Neutrophil (primary cell): ENCODE measurements at regions not wholly inside any gene's neighbourhood (a gene's known extent, or its start where the extent isn't known, plus 50 kb on each side); places are given as distances from the start of the nearest gene placed in this dataset.

Experiments used
- H3K27ac ChIP-seq: fragments of 200-600 bp; sonication (generic); 2 replicates; pipeline ENCODE4 v1.5.1; 2016; ENCODE audit warnings: mild to moderate bottlenecking, moderate library complexity
- H3K27me3 ChIP-seq: fragments of 200-600 bp; sonication (generic); 2 replicates; pipeline ENCODE4 v1.6.0; 2016; ENCODE audit warnings: mild to moderate bottlenecking
- H3K36me3 ChIP-seq: fragments of 200-600 bp; sonication (generic); 2 replicates; pipeline ENCODE4 v1.5.1; 2017
- H3K4me1 ChIP-seq, 2 experiments: fragments of 200-600 bp in 1 of 2; sonication (generic) in 1 of 2; 1 replicate in 1 of 2; 2 replicates in 1 of 2; pipeline versions ENCODE4 v1.5.1 to v1.6.1; 2013 to 2016; ENCODE audit warnings: low read depth in 1 of 2, low read length in 1 of 2, mild to moderate bottlenecking in 1 of 2, moderate library complexity in 1 of 2; ENCODE audit not compliant: control insufficient read depth in 1 of 2, insufficient read depth in 1 of 2
- H3K4me3 ChIP-seq, 2 experiments: fragments of 200-600 bp in 1 of 2; sonication (generic) in 1 of 2; 1 replicate in 1 of 2; 2 replicates in 1 of 2; pipeline ENCODE4 v1.5.1; 2013 to 2016; ENCODE audit warnings: low read depth in 1 of 2, low read length in 1 of 2, mild to moderate bottlenecking in 1 of 2, moderate library complexity in 1 of 2
- H3K9me3 ChIP-seq: fragments of 200-600 bp; sonication (generic); 2 replicates; pipeline ENCODE4 v1.5.1; 2016
- TF ChIP-seq, protein P1 (sequence below): fragments of 200-600 bp; sonication (generic); IDR thresholded peaks from 2 replicates; pipeline ENCODE4 v1.5.1; 2016; ENCODE audit warnings: antibody characterized with exemption

DNA sequence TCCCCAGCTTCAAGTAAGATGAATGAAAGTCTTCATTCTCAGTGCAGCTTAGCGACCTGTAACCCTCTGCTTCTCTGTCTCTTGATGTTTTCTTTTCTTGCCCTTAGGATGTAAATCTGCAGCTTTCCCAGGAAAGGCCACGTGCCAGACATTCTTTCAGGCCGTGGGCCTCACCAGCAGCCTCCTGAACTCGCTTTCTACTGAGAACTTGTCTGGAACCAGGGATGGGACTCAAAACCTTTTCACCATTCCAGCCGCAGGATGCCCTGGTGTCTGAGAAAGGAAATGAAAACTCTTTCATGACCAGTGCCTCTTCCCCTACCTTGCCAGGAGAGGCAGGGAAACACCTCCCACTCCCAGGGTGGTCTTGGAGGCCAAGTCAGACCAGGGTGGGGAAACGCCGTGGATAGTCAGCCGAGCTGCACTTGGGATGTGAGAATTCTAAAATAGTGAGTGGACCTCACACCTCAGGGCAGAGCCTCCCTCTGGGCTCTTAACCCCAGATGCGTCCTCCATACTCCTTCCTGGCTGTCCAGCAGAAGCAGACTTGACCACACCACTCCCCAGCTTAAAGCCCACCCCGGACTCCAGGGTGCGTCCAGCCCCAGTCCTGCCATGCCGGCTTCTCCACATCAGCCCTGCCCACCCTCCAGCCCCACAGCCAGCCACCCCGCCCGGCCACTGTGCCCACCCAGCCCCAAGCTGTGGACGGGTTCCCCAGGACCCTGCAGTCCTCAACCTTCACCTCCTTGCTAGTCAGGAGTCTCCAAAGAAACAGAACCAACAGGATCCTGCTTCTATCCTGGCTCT, 115.5 kb downstream of the TWIST2 start:
- Histone ChIP-seq H3K27me3 (peaks cover 3% of the 10 kb centered on the region), H3K4me1 (no peaks in the 10 kb centered on the region), H3K36me3 (no peaks in the 10 kb centered on the region), H3K27ac (no peak overlapping the region), H3K9me3 (no peaks in the 10 kb centered on the region), H3K4me3 (no peak overlapping the region)
- TF ChIP-seq, protein P1, sequence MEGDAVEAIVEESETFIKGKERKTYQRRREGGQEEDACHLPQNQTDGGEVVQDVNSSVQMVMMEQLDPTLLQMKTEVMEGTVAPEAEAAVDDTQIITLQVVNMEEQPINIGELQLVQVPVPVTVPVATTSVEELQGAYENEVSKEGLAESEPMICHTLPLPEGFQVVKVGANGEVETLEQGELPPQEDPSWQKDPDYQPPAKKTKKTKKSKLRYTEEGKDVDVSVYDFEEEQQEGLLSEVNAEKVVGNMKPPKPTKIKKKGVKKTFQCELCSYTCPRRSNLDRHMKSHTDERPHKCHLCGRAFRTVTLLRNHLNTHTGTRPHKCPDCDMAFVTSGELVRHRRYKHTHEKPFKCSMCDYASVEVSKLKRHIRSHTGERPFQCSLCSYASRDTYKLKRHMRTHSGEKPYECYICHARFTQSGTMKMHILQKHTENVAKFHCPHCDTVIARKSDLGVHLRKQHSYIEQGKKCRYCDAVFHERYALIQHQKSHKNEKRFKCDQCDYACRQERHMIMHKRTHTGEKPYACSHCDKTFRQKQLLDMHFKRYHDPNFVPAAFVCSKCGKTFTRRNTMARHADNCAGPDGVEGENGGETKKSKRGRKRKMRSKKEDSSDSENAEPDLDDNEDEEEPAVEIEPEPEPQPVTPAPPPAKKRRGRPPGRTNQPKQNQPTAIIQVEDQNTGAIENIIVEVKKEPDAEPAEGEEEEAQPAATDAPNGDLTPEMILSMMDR, result no peak

DNA sequence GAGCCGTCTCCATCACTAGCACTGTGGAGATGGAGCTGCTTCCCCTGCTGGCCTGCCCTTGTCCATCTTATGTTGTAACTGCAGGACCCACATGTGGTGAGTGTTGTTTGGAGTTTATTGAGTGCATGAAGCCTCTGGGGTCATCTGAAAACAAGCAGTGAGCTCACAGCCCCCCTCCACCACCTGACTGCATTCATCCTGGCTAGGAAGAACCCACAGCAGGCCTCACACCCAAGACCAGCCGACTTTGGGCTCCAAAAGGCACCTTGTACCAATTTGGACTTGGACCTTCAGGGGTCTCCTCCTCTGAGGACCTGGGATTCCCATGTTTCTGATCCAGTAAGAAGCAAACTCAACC, 116.1 kb downstream of the TWIST2 start:
- no peak overlapping the region for H3K4me3 ChIP-seq
- no peaks in the 10 kb centered on the region for H3K27me3 ChIP-seq
- no peak overlapping the region for H3K27ac ChIP-seq
- TF ChIP-seq, protein P1, result no peak
- no peaks in the 10 kb centered on the region for H3K4me1 ChIP-seq
- no peaks in the 10 kb centered on the region for H3K36me3 ChIP-seq
- H3K9me3 ChIP-seq, result no peaks in the 10 kb centered on the region

DNA sequence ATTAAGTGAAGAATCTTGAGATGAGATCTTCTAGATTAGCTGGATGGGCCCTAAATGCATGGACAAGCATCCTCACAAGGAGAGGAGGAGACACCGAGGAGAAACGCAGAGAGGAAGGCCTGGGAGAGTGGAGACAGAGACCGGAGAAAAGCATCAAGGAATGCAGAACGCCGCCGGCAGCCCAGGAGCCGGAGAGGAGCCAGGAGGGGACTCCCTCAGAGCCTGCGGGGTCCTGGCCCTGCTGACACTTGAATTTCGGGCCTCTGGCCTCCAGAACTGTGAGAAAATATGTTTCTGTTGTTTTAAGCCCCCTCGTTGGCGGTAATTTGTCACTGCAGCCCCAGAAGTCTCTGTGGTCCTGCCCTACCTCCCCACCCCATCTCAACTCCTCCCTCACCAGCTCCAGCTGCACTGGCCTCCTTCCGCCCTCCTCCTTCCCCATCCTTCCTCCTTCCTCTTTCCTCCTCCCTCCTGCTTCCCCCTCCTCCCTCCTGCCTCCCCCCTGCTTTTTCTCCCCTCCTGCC, 116.7 kb downstream of the TWIST2 start:
- TF ChIP-seq, protein P1, result no peak
- H3K9me3 ChIP-seq, result no peaks in the 10 kb centered on the region
- no peaks in the 10 kb centered on the region for H3K4me1 ChIP-seq
- no peaks in the 10 kb centered on the region for H3K36me3 ChIP-seq
- H3K27me3 ChIP-seq, result no peaks in the 10 kb centered on the region
- H3K27ac ChIP-seq, result no peak overlapping the region
- H3K4me3 ChIP-seq, result no peak overlapping the region

DNA sequence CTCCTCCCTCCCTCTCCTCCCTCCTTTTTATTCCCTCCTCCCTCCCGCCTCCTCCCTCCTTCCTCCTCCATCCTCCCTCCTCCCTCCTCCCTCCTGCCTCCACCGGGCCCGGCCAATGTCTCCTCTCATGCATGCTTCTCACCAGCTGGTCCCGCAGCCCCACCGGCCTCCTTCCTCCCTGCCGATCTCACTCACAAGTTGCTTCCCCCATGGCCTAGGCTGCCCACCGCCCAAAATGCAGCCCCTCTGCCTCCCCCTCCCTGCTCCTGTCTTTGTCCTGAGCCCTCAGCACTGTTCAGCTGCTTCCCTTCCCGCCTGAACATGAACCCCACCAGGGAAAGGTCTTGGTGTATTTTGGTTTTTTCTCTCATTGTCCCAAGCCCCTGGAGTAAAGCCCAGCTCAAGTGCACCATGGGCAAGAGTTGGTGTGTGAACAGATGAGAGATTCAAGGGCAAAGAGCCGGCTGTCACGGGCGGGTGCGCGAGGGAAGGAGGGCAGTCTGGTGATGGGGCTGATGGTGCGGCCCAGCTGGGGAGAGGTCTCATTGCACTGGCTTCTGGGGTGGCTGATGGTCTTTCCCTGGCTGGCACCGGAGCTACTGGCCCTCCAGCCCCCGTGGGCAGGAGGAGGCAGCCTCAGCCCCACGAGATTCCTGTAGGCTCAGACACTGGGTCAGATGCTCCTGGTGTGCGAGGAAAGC, 117.6 kb downstream of the TWIST2 start:
- Histone ChIP-seq H3K27ac (no peak overlapping the region), H3K36me3 (no peaks in the 10 kb centered on the region), H3K4me3 (no peak overlapping the region), H3K27me3 (no peaks in the 10 kb centered on the region), H3K9me3 (no peaks in the 10 kb centered on the region), H3K4me1 (no peaks in the 10 kb centered on the region)
- TF ChIP-seq, protein P1, result no peak

DNA sequence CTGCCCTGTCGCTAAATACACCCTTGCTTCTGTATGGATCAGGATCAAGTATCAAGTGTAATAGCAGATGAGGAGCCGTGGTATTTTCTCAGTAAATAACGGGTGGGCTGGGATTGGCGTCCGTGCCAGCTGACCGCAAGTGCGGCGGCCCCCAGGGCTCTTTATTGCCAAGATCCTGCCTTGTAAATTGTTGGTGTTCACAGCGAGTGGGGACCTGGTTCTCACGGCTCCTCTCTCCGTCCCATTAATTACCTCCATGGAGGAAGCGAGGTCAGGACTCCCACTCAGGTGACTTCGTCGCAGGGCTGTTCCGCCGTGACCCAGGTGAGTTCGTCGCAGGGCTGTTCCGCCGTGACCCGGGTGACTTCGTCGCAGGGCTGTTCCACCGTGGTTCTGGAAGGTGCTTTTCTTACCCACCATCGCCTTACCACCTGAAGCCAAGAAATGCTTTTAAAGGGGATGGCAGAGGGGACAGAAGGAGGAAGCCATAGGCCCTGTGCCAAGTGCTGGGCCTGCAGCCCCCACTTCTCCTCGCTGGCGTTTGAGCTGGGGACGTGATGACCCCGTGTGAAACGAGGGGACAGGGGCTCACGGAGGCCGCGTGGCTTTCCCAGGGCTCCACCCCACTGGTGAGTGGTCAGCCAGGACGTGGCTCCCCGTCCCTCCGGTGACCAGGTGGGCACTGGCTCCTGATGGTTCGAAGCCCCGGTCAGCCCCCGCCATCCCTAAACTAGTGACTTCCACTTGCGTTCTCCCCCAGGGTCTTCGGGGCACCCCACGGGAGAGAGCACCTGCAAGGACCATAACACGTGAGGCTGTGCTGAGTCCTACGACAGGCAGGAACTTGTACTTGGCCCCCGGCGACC, 118.4 kb downstream of the TWIST2 start:
- Histone ChIP-seq H3K36me3 (no peaks in the 10 kb centered on the region), H3K27me3 (no peaks in the 10 kb centered on the region), H3K4me1 (no peaks in the 10 kb centered on the region), H3K4me3 (no peak overlapping the region), H3K27ac (no peak overlapping the region), H3K9me3 (no peaks in the 10 kb centered on the region)
- TF ChIP-seq, protein P1, result no peak
